Esophagus squamous epithelium (tissue), 5 donors: ENCODE measurements at regions not wholly inside any gene's neighbourhood (a gene's known extent, or its start where the extent isn't known, plus 50 kb on each side); places are given as distances from the start of the nearest gene placed in this dataset.

Experiments used
- DNase-seq: peaks from one replicate; lab custom pipeline; 2025; lab: John Stamatoyannopoulos, UW
- H3K27ac ChIP-seq, 4 donors: fragments of 200-600 bp; sonication (generic); one replicate each; pipeline ENCODE4 v1.5.1; 2016 to 2019; ENCODE audit warnings: mild to moderate bottlenecking in 1 of 4
- H3K27me3 ChIP-seq, 4 donors: fragments of 200-600 bp; sonication (generic); 1 replicate in 3 of 4; 2 replicates in 1 of 4; pipeline versions ENCODE4 v1.5.1 to v1.6.0; 2017 to 2021; ENCODE audit warnings: antibody characterized with exemption in 1 of 4
- H3K36me3 ChIP-seq, 3 donors: fragments of 200-600 bp; sonication (generic); one replicate each; pipeline ENCODE4 v1.5.1; 2016 to 2019
- H3K4me1 ChIP-seq, 3 donors: fragments of 200-600 bp; sonication (generic); one replicate each; pipeline ENCODE4 v1.5.1; 2017 to 2019
- H3K4me3 ChIP-seq, 4 donors: fragments of 200-600 bp; sonication (generic); 1 replicate in 3 of 4; 2 replicates in 1 of 4; pipeline ENCODE4 v1.5.1; 2016 to 2019; ENCODE audit warnings: mild to moderate bottlenecking in 2 of 4, moderate library complexity in 1 of 4
- H3K9me3 ChIP-seq, 3 donors: fragments of 200-600 bp; sonication (generic); one replicate each; pipeline ENCODE4 v1.5.1; 2016 to 2019
- CTCF ChIP-seq, 6 experiments: fragments of 450-650 bp in 4 of 6; fragments of 200-600 bp in 2 of 6; sonication (generic) in 2 of 6; IDR thresholded peaks; one replicate each; pipeline ENCODE4 v1.5.1; 2016 to 2019; ENCODE audit warnings: antibody characterized with exemption in 6 of 6, mild to moderate bottlenecking in 4 of 6, moderate library complexity in 4 of 6
- POLR2A ChIP-seq, 4 donors: fragments of 450-650 bp; IDR thresholded peaks; one replicate each; pipeline ENCODE4 v1.6.1; 2017; ENCODE audit warnings: antibody characterized with exemption in 4 of 4, mild to moderate bottlenecking in 4 of 4, moderate library complexity in 3 of 4
- WGBS, 2 donors: methylation state at CpG; one replicate each; pipeline ENCODE4 v1.1.5; 2018; 5-methylcytosine and 5-hydroxymethylcytosine counted together
- intact Hi-C: fragments of 100-400 bp; cut with DNase I; formaldehyde crosslinking; loops from one replicate; pipeline ENCODE4 v1.15.0; 2022
- small RNA-seq, 4 donors: library from RNA; depleted of rRNA; stranded (forward); fragments of <200 nt; gene quantifications; one replicate each; pipeline ENCODE3, GENCODE V24; 2016
- donor health status: DM: yes; HTN: yes; CAD: no.

GRCh38 chr12:13273850-13274249, 77.3 kb downstream of the EMP1 start:
- WGBS, 2 donors, result 70 to 72% methylated on average over 12 of the region's 12 CpGs

GRCh38 chr12:13273097-13273496, 76.6 kb downstream of the EMP1 start:
- Histone ChIP-seq H3K36me3 (no peaks in the 10 kb centered on the region), H3K27ac (no peak overlapping the region), H3K4me3 (no peak overlapping the region), H3K4me1 (peaks cover 0 to 4% (median 3%) of the 10 kb centered on the region in 3 donors), H3K9me3 (no peaks in the 10 kb centered on the region), H3K27me3 (peaks cover 0 to 41% (median 0%) of the 10 kb centered on the region in 4 donors)
- intact Hi-C loops, result loop anchor here (10.0 kb wide), 2 partner anchors 262 to 392 kb away; no protein-coding TSS in a partner anchor
- WGBS, 2 donors, result 86 to 90% methylated on average over 6 of the region's 6 CpGs
- no peak for DNase-seq
- TF ChIP-seq CTCF (IDR thresholded peaks at IDR 0.05) (no peak), POLR2A (IDR thresholded peaks at IDR 0.05) (no peak)

More at GRCh38 chr12:13273850-13274249, 77.3 kb downstream of the EMP1 start:
- Histone ChIP-seq H3K27me3 (peaks cover 0 to 47% (median 0%) of the 10 kb centered on the region in 4 donors), H3K27ac (no peak overlapping the region), H3K4me3 (no peak overlapping the region), H3K9me3 (no peaks in the 10 kb centered on the region), H3K36me3 (no peaks in the 10 kb centered on the region), H3K4me1 (peaks cover 0 to 9% (median 7%) of the 10 kb centered on the region in 3 donors)
- no peak for DNase-seq
- intact Hi-C loops, result loop anchor here (10.0 kb wide), 2 partner anchors 261 to 391 kb away; no protein-coding TSS in a partner anchor
- TF ChIP-seq CTCF (IDR thresholded peaks at IDR 0.05) (no peak), POLR2A (IDR thresholded peaks at IDR 0.05) (no peak)

GRCh38 chr12:13270817-13271216, 74.3 kb downstream of the EMP1 start:
- 92 to 93% methylated on average over 4 of the region's 4 CpGs for WGBS, 2 donors
- TF ChIP-seq CTCF (IDR thresholded peaks at IDR 0.05) (no peak), POLR2A (IDR thresholded peaks at IDR 0.05) (no peak)
- no peaks in the 10 kb centered on the region for H3K9me3 ChIP-seq
- intact Hi-C loops, result loop anchor here (10.0 kb wide), 2 partner anchors 264 to 394 kb away; no protein-coding TSS in a partner anchor
- no peak overlapping the region for H3K4me3 ChIP-seq
- H3K27ac ChIP-seq, result no peak overlapping the region
- no peaks in the 10 kb centered on the region for H3K4me1 ChIP-seq
- DNase-seq, result no peak
- no peaks in the 10 kb centered on the region for H3K36me3 ChIP-seq
- peaks cover 0 to 28% (median 0%) of the 10 kb centered on the region in 4 donors for H3K27me3 ChIP-seq

Small RNA genes lying in the stretch of these regions (small RNA-seq; reads per million reads assigned to genes)
- gene RNA5SP353, result 0 to 0.09 (median 0) reads per million in 4 donors
- gene RNU6-590P, result 0 reads per million in 4 donors
